Smooth muscle cell (in vitro differentiated cells): ENCODE measurements at regions not wholly inside any gene's neighbourhood (a gene's known extent, or its start where the extent isn't known, plus 50 kb on each side); places are given as distances from the start of the nearest gene placed in this dataset.

ENCODE experiments used
- DNase-seq: peaks from one replicate; lab custom pipeline; 2025; ENCODE audit not compliant: unreplicated experiment; lab: John Stamatoyannopoulos, UW
- H2AFZ ChIP-seq: fragments of 200-600 bp; sonication (generic); 2 replicates; pipeline ENCODE4 v1.6.0; 2016; ENCODE audit warnings: antibody characterized with exemption, low read depth, mild to moderate bottlenecking
- H3F3A ChIP-seq: fragments of 200-600 bp; sonication (generic); 2 replicates; pipeline ENCODE4 v1.6.0; 2017; ENCODE audit warnings: antibody characterized with exemption, low read depth
- H3K27ac ChIP-seq: fragments of 200-600 bp; sonication (generic); 2 replicates; pipeline ENCODE4 v1.5.1; 2016; ENCODE audit warnings: low read depth, mild to moderate bottlenecking
- H3K27me3 ChIP-seq: fragments of 200-600 bp; sonication (generic); 2 replicates; pipeline ENCODE4 v1.6.1; 2016; ENCODE audit warnings: low read depth, mild to moderate bottlenecking
- H3K36me3 ChIP-seq: fragments of 200-600 bp; sonication (generic); 2 replicates; pipeline ENCODE4 v1.5.1; 2016; ENCODE audit warnings: low read depth
- H3K4me1 ChIP-seq: fragments of 200-600 bp; sonication (generic); 2 replicates; pipeline ENCODE4 v1.5.1; 2016; ENCODE audit warnings: low read depth
- H3K4me2 ChIP-seq: fragments of 200-600 bp; sonication (generic); 2 replicates; pipeline ENCODE4 v1.6.0; 2016; ENCODE audit warnings: mild to moderate bottlenecking
- H3K4me3 ChIP-seq: fragments of 200-600 bp; sonication (generic); 2 replicates; pipeline ENCODE4 v1.5.1; 2016; ENCODE audit warnings: mild to moderate bottlenecking
- H3K79me2 ChIP-seq: fragments of 200-600 bp; sonication (generic); 2 replicates; pipeline ENCODE4 v1.6.0; 2016; ENCODE audit warnings: low read depth, mild to moderate bottlenecking
- H3K9ac ChIP-seq: fragments of 200-600 bp; sonication (generic); 2 replicates; pipeline ENCODE4 v1.6.0; 2016; ENCODE audit warnings: low read depth
- H3K9me3 ChIP-seq: fragments of 200-600 bp; sonication (generic); replicated peaks from 2 replicates; pipeline ENCODE4 v1.5.1; 2016; ENCODE audit warnings: low read depth
- H4K20me1 ChIP-seq: fragments of 200-600 bp; sonication (generic); 2 replicates; pipeline ENCODE4 v1.6.0; 2016; ENCODE audit warnings: low read depth
- WGBS: methylation state at CpG from one replicate; pipeline ENCODE4 v1.1.7; 2016; ENCODE audit warnings: low lambda C conversion rate; 5-methylcytosine and 5-hydroxymethylcytosine counted together
- TF ChIP-seq, protein P1 (sequence below): fragments of 200-600 bp; sonication (generic); IDR thresholded peaks from 2 replicates; pipeline ENCODE4 v1.5.1; 2017; ENCODE audit warnings: borderline replicate concordance, mild to moderate bottlenecking, antibody characterized with exemption; ENCODE audit not compliant: insufficient read depth, poor library complexity, severe bottlenecking

DNA sequence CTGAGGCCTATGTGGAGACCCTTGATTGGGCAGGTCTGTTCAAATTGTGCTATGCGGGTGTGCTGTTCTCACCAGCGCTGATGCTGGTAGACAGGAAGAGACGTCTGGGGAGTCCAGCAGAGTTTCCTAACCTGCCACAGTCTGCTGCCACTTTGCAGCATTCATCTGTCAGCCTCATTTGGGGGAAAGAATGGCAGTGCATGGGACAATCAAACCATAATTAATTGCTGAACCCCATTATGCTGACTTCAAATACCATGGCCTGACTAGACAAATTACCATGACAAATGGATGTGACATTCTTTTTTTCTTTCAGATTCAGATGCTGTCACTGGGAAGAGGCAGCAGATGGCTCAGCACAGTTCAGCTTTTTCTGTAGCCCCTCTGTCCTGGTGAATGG, 171.4 kb upstream of the SYNDIG1 start:
- Histone ChIP-seq H3K79me2 (no peaks in the 10 kb centered on the region), H3F3A (no peaks in the 10 kb centered on the region), H3K36me3 (no peaks in the 10 kb centered on the region), H3K9me3 (no peaks in the 10 kb centered on the region), H3K27ac (no peak overlapping the region), H2AFZ (no peak overlapping the region), H3K4me2 (no peak overlapping the region), H3K4me1 (no peaks in the 10 kb centered on the region), H3K9ac (no peak overlapping the region), H3K27me3 (peaks cover 6% of the 10 kb centered on the region), H4K20me1 (no peaks in the 10 kb centered on the region), H3K4me3 (no peak overlapping the region)
- TF ChIP-seq, protein P1, sequence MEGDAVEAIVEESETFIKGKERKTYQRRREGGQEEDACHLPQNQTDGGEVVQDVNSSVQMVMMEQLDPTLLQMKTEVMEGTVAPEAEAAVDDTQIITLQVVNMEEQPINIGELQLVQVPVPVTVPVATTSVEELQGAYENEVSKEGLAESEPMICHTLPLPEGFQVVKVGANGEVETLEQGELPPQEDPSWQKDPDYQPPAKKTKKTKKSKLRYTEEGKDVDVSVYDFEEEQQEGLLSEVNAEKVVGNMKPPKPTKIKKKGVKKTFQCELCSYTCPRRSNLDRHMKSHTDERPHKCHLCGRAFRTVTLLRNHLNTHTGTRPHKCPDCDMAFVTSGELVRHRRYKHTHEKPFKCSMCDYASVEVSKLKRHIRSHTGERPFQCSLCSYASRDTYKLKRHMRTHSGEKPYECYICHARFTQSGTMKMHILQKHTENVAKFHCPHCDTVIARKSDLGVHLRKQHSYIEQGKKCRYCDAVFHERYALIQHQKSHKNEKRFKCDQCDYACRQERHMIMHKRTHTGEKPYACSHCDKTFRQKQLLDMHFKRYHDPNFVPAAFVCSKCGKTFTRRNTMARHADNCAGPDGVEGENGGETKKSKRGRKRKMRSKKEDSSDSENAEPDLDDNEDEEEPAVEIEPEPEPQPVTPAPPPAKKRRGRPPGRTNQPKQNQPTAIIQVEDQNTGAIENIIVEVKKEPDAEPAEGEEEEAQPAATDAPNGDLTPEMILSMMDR = no peak
- 89% methylated on average over 3 of the region's 3 CpGs for WGBS
- DNase-seq = no peak

DNA sequence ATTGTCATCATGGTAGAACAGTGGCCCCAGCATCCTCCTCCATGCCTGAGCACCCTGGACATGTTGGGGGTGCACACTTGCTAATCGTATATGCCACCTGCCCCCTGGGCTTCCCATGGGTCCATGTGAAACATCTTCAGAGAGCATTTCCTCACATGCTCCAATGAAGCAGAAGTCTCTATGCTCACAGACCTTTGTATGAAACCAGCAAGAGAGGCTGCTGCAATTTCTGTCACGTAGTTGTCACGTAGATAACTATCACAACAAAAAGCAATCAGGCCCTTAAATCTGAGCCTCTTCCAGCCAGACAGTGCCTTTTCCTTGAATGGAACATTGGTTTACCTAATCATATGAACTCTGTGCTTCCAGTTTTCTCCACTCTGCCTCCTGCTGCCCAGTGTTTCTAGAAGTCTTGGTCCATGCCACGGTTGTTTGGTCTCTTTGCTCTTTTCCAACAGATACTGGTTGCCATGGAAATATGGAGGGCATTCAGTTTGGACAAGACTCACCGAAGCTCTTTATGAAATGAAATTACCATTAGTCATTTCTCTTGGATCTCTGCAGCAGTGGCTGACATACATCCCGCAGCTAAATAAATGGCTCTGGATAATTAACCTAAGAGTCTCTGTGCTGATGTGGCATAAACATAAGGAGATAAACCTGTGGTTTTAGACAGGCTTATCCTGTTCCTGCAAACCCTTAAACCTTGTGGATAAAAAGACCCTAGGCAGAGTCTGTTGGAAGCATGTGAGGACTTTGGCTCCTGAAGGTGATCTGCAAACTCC, 172.8 kb upstream of the SYNDIG1 start:
- H3K9ac ChIP-seq = no peak overlapping the region
- H3K79me2 ChIP-seq = no peaks in the 10 kb centered on the region
- no peak for DNase-seq
- no peak overlapping the region for H2AFZ ChIP-seq
- H3K27ac ChIP-seq = no peak overlapping the region
- H3K9me3 ChIP-seq = no peaks in the 10 kb centered on the region
- H3K27me3 ChIP-seq = peaks cover 6% of the 10 kb centered on the region
- H3K36me3 ChIP-seq = no peaks in the 10 kb centered on the region
- TF ChIP-seq, protein P1 = no peak
- no peaks in the 10 kb centered on the region for H3F3A ChIP-seq
- no peak overlapping the region for H3K4me2 ChIP-seq
- H3K4me3 ChIP-seq = no peak overlapping the region
- H4K20me1 ChIP-seq = no peaks in the 10 kb centered on the region
- WGBS = 48% methylated on average over 6 of the region's 6 CpGs
- H3K4me1 ChIP-seq = no peaks in the 10 kb centered on the region

DNA sequence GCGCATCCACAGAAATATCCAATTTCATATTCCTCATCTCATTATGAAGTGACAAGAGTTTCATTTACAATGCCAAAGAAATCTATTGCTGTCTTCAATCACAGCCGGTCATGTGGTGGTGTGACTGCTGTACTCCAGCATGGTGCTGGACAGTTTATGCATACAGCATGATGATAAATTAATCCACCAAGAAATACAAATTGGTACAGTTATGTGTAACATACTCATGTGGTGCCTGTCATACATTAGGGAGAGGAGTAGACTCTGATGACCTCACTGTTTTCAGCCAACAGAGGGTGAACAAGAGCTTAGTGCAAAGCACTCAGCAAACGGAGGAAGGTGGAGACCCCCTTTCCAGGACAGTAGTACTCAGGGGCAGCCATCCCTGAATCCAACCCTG, 178.4 kb upstream of the SYNDIG1 start:
- Histone ChIP-seq H3K27ac (no peak overlapping the region), H3K9me3 (no peaks in the 10 kb centered on the region), H3F3A (no peaks in the 10 kb centered on the region), H3K36me3 (no peaks in the 10 kb centered on the region), H3K9ac (no peak overlapping the region), H3K4me2 (no peak overlapping the region), H3K4me1 (no peaks in the 10 kb centered on the region), H3K4me3 (no peak overlapping the region), H4K20me1 (no peaks in the 10 kb centered on the region), H2AFZ (no peak overlapping the region), H3K79me2 (no peaks in the 10 kb centered on the region), H3K27me3 (no peaks in the 10 kb centered on the region)
- 77% methylated on average over 3 of the region's 3 CpGs for WGBS
- TF ChIP-seq, protein P1 = no peak
- DNase-seq = no peak
